Panc1 (cell line): ENCODE measurements at regions not wholly inside any gene's neighbourhood (a gene's known extent, or its start where the extent isn't known, plus 50 kb on each side); places are given as distances from the start of the nearest gene placed in this dataset.

ENCODE experiments used
- ATAC-seq: fragments of 200-7000 bp; cut with Tn5 transposase; 2 replicates; pipeline ENCODE4 v1.9.1; 2020; ENCODE audit warnings: mild to moderate bottlenecking, moderate library complexity
- BruUV-seq: library from RNA; stranded (reverse); fragments of 400-500 nt; replicated peaks from 2 replicates; lab custom pipeline; 2021; lab: Mats Ljungman, UMichigan
- CTCF ChIA-PET: fragments of 300-600 bp; sonication (Branson Sonifier 250); formaldehyde crosslinking; loops from one replicate; lab custom pipeline; 2022; ENCODE audit warnings: antibody characterized with exemption; lab: Charles Lee
- POLR2A ChIA-PET: fragments of 300-600 bp; sonication (Branson Sonifier 250); formaldehyde crosslinking; loops from one replicate; lab custom pipeline; 2022; ENCODE audit warnings: antibody characterized with exemption; lab: Charles Lee
- DNase-seq: peaks from one replicate; pipeline ENCODE4 v3.0.0-alpha.2; 2010; ENCODE audit warnings: low read depth, low spot score
- H3K27ac ChIP-seq: 2 replicates; pipeline ENCODE4 v1.5.1; 2011; ENCODE audit warnings: mild to moderate bottlenecking, low read length, inconsistent platforms
- H3K27me3 ChIP-seq: fragments of 200-500 bp; sonication (Bioruptor generic); 2 replicates; pipeline ENCODE4 v1.6.0; 2014; ENCODE audit warnings: low read length, inconsistent platforms; ENCODE audit not compliant: control insufficient read depth, insufficient read depth
- H3K36me3 ChIP-seq: fragments of 200-500 bp; sonication (Bioruptor generic); 2 replicates; pipeline ENCODE4 v1.5.1; 2014; ENCODE audit warnings: inconsistent platforms, mild to moderate bottlenecking, low read length, moderate library complexity; ENCODE audit not compliant: control insufficient read depth, insufficient read depth
- H3K4me1 ChIP-seq: 2 replicates; pipeline ENCODE4 v1.5.1; 2011; ENCODE audit warnings: inconsistent platforms, mild to moderate bottlenecking, low read length, moderate library complexity; ENCODE audit not compliant: control insufficient read depth, insufficient read depth
- H3K4me3 ChIP-seq, 2 experiments: 2 replicates each; pipeline ENCODE4 v1.5.1; 2011 to 2012; ENCODE audit warnings: low read depth in 2 of 2, low read length in 2 of 2, mild to moderate bottlenecking in 2 of 2, inconsistent platforms in 1 of 2, moderate library complexity in 1 of 2
- H3K9me3 ChIP-seq: fragments of 200-500 bp; sonication (Bioruptor generic); 2 replicates; pipeline ENCODE4 v1.5.1; 2014; ENCODE audit warnings: low read depth, mild to moderate bottlenecking, inconsistent platforms, low read length, moderate library complexity; ENCODE audit not compliant: control insufficient read depth, insufficient read depth
- POLR2AphosphoS5 ChIP-seq: IDR thresholded peaks from 2 replicates; pipeline ENCODE4 v1.6.1; 2012; ENCODE audit warnings: mild to moderate bottlenecking, low read depth, low read length, moderate library complexity
- SIN3A ChIP-seq: IDR thresholded peaks from 2 replicates; pipeline ENCODE4 v1.6.1; 2012; ENCODE audit warnings: low read depth, mild to moderate bottlenecking, low read length, moderate library complexity, borderline replicate concordance; ENCODE audit not compliant: insufficient read depth
- TCF7L2 ChIP-seq: IDR thresholded peaks from 2 replicates; pipeline ENCODE4 v1.6.1; 2011; ENCODE audit warnings: mild to moderate bottlenecking, low read depth, low read length, inconsistent platforms
- in situ Hi-C: cut with HindIII; loops from 2 replicates; pipeline ENCODE4 v1.10.0; 2016; ENCODE audit warnings: low sequenced_read_pairs, low pct_unique_long_range_greater_than_20kb
- intact Hi-C: fragments of 100-400 bp; cut with micrococcal nuclease; formaldehyde crosslinking; loops from one replicate; pipeline ENCODE4 v1.10.0; 2022; ENCODE audit not compliant: unreplicated experiment
- TF ChIP-seq, protein P1 (sequence below): fragments of 450-650 bp; IDR thresholded peaks from 2 replicates; pipeline ENCODE4 v1.5.1; 2017; ENCODE audit warnings: mild to moderate bottlenecking
- TF ChIP-seq, protein P2 (sequence below), 2 experiments: IDR thresholded peaks; 2 replicates each; pipeline ENCODE4 v1.6.1; 2011 to 2012; ENCODE audit warnings: low read depth in 2 of 2, control low read depth in 1 of 2, low read length in 1 of 2, mild to moderate bottlenecking in 1 of 2, moderate library complexity in 1 of 2; ENCODE audit not compliant: insufficient read depth in 1 of 2

DNA sequence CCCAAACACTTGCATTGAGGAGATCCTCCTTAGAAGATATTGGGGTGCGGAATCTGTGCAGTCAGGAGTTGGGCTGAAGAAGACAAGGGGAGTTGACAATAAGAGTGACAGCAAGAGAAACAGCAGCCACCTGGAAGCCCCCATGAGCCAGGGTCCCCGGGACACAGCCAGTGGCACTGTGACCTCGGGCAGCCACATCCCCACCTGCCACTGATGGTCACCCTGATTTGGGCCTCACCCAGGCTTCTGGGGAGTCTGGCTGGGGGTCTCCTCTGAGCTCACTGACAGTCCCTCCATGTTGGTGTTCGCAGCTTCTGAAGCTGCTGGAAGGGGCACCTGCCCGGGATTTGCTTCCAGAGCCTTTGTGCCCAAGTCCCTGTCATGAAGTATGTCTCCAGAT is 123.5 kb downstream of the TTLL2 start:
- H3K9me3 ChIP-seq, result no peaks in the 10 kb centered on the region
- in situ Hi-C loops (no loop called here), intact Hi-C loops (no loop called here)
- no peak for ATAC-seq
- no peaks in the 10 kb centered on the region; the same call in 1 of the 2 replicates for H3K27me3 ChIP-seq
- H3K36me3 ChIP-seq, result no peaks in the 10 kb centered on the region
- TF ChIP-seq, protein P1, sequence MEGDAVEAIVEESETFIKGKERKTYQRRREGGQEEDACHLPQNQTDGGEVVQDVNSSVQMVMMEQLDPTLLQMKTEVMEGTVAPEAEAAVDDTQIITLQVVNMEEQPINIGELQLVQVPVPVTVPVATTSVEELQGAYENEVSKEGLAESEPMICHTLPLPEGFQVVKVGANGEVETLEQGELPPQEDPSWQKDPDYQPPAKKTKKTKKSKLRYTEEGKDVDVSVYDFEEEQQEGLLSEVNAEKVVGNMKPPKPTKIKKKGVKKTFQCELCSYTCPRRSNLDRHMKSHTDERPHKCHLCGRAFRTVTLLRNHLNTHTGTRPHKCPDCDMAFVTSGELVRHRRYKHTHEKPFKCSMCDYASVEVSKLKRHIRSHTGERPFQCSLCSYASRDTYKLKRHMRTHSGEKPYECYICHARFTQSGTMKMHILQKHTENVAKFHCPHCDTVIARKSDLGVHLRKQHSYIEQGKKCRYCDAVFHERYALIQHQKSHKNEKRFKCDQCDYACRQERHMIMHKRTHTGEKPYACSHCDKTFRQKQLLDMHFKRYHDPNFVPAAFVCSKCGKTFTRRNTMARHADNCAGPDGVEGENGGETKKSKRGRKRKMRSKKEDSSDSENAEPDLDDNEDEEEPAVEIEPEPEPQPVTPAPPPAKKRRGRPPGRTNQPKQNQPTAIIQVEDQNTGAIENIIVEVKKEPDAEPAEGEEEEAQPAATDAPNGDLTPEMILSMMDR, result no peak
- no peak for TF ChIP-seq POLR2AphosphoS5
- TF ChIP-seq SIN3A, result no peak
- TF ChIP-seq, protein P2, sequence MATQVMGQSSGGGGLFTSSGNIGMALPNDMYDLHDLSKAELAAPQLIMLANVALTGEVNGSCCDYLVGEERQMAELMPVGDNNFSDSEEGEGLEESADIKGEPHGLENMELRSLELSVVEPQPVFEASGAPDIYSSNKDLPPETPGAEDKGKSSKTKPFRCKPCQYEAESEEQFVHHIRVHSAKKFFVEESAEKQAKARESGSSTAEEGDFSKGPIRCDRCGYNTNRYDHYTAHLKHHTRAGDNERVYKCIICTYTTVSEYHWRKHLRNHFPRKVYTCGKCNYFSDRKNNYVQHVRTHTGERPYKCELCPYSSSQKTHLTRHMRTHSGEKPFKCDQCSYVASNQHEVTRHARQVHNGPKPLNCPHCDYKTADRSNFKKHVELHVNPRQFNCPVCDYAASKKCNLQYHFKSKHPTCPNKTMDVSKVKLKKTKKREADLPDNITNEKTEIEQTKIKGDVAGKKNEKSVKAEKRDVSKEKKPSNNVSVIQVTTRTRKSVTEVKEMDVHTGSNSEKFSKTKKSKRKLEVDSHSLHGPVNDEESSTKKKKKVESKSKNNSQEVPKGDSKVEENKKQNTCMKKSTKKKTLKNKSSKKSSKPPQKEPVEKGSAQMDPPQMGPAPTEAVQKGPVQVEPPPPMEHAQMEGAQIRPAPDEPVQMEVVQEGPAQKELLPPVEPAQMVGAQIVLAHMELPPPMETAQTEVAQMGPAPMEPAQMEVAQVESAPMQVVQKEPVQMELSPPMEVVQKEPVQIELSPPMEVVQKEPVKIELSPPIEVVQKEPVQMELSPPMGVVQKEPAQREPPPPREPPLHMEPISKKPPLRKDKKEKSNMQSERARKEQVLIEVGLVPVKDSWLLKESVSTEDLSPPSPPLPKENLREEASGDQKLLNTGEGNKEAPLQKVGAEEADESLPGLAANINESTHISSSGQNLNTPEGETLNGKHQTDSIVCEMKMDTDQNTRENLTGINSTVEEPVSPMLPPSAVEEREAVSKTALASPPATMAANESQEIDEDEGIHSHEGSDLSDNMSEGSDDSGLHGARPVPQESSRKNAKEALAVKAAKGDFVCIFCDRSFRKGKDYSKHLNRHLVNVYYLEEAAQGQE (IDR thresholded peaks at IDR 0.05; ENCODE audit: insufficient read depth in 1 of 2, low read depth in 2 of 2, low read length in 1 of 2), result no peak
- no peak for TF ChIP-seq TCF7L2
- ChIA-PET CTCF (no interaction called here), POLR2A (no interaction called here)
- no peak for DNase-seq
- no peak overlapping the region for H3K27ac ChIP-seq
- BruUV-seq, result no TSS peak
- no peaks in the 10 kb centered on the region for H3K4me1 ChIP-seq
- no peak overlapping the region for H3K4me3 ChIP-seq

GRCh38 chr6:167449094-167449861 is 124.4 kb downstream of the TTLL2 start:
- Histone ChIP-seq H3K9me3 (no peaks in the 10 kb centered on the region; the same call in 1 of the 2 replicates), H3K36me3 (no peaks in the 10 kb centered on the region), H3K27me3 (no peaks in the 10 kb centered on the region; the same call in 1 of the 2 replicates), H3K4me3 (no peak overlapping the region), H3K4me1 (no peaks in the 10 kb centered on the region), H3K27ac (no peak overlapping the region)
- in situ Hi-C loops (no loop called here), intact Hi-C loops (no loop called here)
- POLR2A ChIA-PET, result no interaction called here
- CTCF ChIA-PET, result no interaction called here
- no peak for ATAC-seq
- BruUV-seq, result no TSS peak
- no peak for DNase-seq
- TF ChIP-seq SIN3A, result no peak
- TF ChIP-seq, protein P1, result no peak
- TF ChIP-seq, protein P2 (IDR thresholded peaks at IDR 0.05; ENCODE audit: insufficient read depth in 1 of 2, low read depth in 2 of 2, low read length in 1 of 2), result no peak
